Gastroesophageal sphincter (tissue), 4 donors: ENCODE measurements at regions not wholly inside any gene's neighbourhood (a gene's known extent, or its start where the extent isn't known, plus 50 kb on each side); places are given as distances from the start of the nearest gene placed in this dataset.
"Not testable (repeated sequence)": the region's sequence is repeated elsewhere in the genome, so short reads cannot be mapped to it uniquely, and the experiment has no call there.

ENCODE experiments used
- ATAC-seq: fragments of 150-250 bp; one replicate; pipeline ENCODE4 v1.9.1; 2016; ENCODE audit warnings: mild to moderate bottlenecking, moderate library complexity
- H3K27ac ChIP-seq, 4 donors: fragments of 200-600 bp; sonication (generic) in 3 of 4; 1 replicate in 3 of 4; 2 replicates in 1 of 4; pipeline ENCODE4 v1.5.1; 2016 to 2019
- H3K27me3 ChIP-seq: fragments of 200-600 bp; sonication (generic); one replicate; pipeline ENCODE4 v1.5.1; 2019
- H3K36me3 ChIP-seq, 2 donors: fragments of 200-600 bp; sonication (generic); one replicate each; pipeline ENCODE4 v1.5.1; 2019; ENCODE audit warnings: control low read depth in 1 of 2
- H3K4me1 ChIP-seq, 3 donors: fragments of 200-600 bp; sonication (generic); 1 replicate in 2 of 3; 2 replicates in 1 of 3; pipeline ENCODE4 v1.5.1; 2016 to 2019; ENCODE audit warnings: control low read depth in 2 of 3
- H3K4me3 ChIP-seq, 2 donors: fragments of 200-600 bp; sonication (generic); one replicate each; pipeline ENCODE4 v1.5.1; 2019; ENCODE audit warnings: mild to moderate bottlenecking in 1 of 2, moderate library complexity in 1 of 2
- H3K9me3 ChIP-seq, 3 donors: fragments of 200-600 bp; sonication (generic); one replicate each; pipeline ENCODE4 v1.5.1; 2017 to 2019; ENCODE audit warnings: control low read depth in 2 of 3
- CTCF ChIP-seq, 4 experiments: fragments of 200-600 bp in 2 of 4; fragments of 450-650 bp in 2 of 4; sonication (generic) in 1 of 4; IDR thresholded peaks; one replicate each; pipeline ENCODE4 v1.5.1; 2017 to 2019; ENCODE audit warnings: antibody characterized with exemption in 4 of 4, mild to moderate bottlenecking in 2 of 4, moderate library complexity in 2 of 4
- EP300 ChIP-seq: sonication (generic); formaldehyde crosslinking; IDR thresholded peaks from one replicate; pipeline ENCODE4 v1.6.1; 2017; ENCODE audit warnings: antibody characterized with exemption, mild to moderate bottlenecking
- POLR2A ChIP-seq, 2 donors: fragments of 450-650 bp; IDR thresholded peaks; one replicate each; pipeline ENCODE4 v1.6.1; 2017; ENCODE audit warnings: antibody characterized with exemption in 2 of 2, mild to moderate bottlenecking in 2 of 2, moderate library complexity in 1 of 2
- POLR2AphosphoS5 ChIP-seq: sonication (generic); formaldehyde crosslinking; IDR thresholded peaks from one replicate; pipeline ENCODE4 v1.6.1; 2017; ENCODE audit warnings: antibody characterized with exemption
- WGBS, 2 donors: methylation state at CpG; one replicate each; pipeline ENCODE4 v1.1.5; 2018; ENCODE audit warnings: low coverage in 1 of 2; 5-methylcytosine and 5-hydroxymethylcytosine counted together

DNA sequence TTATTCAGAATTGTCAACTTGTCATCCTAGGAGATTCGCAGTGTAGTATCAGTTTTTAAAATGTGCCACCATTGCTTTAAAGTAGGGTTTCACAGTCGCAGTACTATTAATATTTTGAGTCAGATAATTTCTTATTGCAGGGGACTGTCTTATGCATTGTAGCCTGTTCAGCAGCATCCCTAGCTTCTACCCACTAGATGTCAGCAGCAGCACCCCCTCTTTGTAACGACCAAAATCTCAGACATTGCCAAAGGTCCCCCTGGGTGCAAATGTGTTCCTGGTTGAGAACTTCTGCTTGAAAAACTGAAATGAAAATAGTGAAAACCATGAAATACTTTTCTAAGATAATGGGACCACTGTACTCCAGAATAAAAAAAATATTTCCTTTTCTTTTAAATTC, 474.8 kb downstream of the CNTN3 start:
- H3K27ac ChIP-seq, result no peak overlapping the region
- H3K9me3 ChIP-seq, result no peaks in the 10 kb centered on the region
- H3K27me3 ChIP-seq, result peaks cover 5% of the 10 kb centered on the region
- no peaks in the 10 kb centered on the region for H3K36me3 ChIP-seq
- H3K4me1 ChIP-seq, result no peaks in the 10 kb centered on the region
- TF ChIP-seq EP300 (no peak), POLR2A (IDR thresholded peaks at IDR 0.05) (no peak), POLR2AphosphoS5 (no peak), CTCF (IDR thresholded peaks at IDR 0.05) (no peak)
- no peak overlapping the region for H3K4me3 ChIP-seq
- ATAC-seq, result no peak
- 40 to 55% methylated on average over 3 of the region's 3 CpGs for WGBS, 2 donors

GRCh38 chr3:74137790-74138189, 476.7 kb downstream of the CNTN3 start:
- no peaks in the 10 kb centered on the region for H3K36me3 ChIP-seq
- ATAC-seq, result no peak
- no peaks in the 10 kb centered on the region for H3K4me1 ChIP-seq
- no peak for TF ChIP-seq EP300
- TF ChIP-seq POLR2AphosphoS5, result no peak
- TF ChIP-seq POLR2A (IDR thresholded peaks at IDR 0.05), result no peak
- TF ChIP-seq CTCF (IDR thresholded peaks at IDR 0.05), result no peak
- no peak overlapping the region for H3K27ac ChIP-seq
- no peaks in the 10 kb centered on the region for H3K9me3 ChIP-seq
- H3K27me3 ChIP-seq, result no peaks in the 10 kb centered on the region
- no peak overlapping the region for H3K4me3 ChIP-seq

DNA sequence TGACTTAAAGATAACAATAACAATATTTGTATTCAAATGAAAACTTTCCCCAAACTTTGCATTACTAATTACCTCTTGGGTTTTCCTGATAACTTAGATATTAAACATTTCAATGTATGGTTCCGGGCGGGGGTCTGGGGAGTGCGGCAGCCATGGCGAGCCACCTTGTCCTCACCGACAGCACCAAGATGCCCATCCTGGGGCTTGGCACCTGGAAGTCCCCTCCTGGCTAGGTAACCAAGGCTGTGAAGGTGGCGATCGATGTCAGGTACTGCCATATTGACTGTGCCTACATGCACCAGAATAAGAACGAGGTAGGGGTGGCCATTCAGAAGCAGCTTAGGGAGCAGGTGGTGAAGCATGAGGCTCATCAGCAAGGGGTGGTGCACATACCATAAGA, 478.7 kb downstream of the CNTN3 start:
- TF ChIP-seq CTCF (IDR thresholded peaks at IDR 0.05) (no peak), POLR2A (IDR thresholded peaks at IDR 0.05) (no peak), EP300 (no peak), POLR2AphosphoS5 (no peak)
- ATAC-seq, result peak; percentile 13
- Histone ChIP-seq H3K27ac (no peak overlapping the region), H3K4me1 (no peaks in the 10 kb centered on the region), H3K36me3 (no peaks in the 10 kb centered on the region), H3K27me3 (no peaks in the 10 kb centered on the region), H3K4me3 (no peak overlapping the region), H3K9me3 (peaks cover 0 to 7% (median 0%) of the 10 kb centered on the region in 3 donors)
- WGBS, 2 donors, result 93 to 100% methylated on average over 1 to 8 of the region's 8 CpGs

DNA sequence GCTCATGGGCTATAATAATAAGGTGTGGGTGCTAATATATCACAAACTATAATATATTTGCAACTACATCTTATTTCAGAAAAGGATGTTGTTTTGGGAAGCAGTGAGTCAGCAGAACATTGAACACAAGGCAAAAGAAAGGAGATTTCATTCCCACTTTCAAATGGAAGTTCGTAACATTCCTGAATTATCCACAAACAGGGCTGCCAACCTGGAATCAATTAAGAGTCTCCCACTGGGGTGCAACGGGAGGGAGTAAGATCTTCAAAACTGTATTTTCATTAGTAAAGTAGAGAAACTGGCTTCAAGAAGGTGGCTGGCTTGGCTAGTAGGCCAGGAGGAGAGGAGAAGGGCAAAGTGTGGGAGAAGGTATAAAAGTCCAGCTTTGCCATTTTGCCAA, 479.6 kb downstream of the CNTN3 start:
- TF ChIP-seq EP300 (no peak), POLR2A (IDR thresholded peaks at IDR 0.05) (no peak), CTCF (IDR thresholded peaks at IDR 0.05) (no peak), POLR2AphosphoS5 (no peak)
- peaks cover 0 to 15% (median 0%) of the 10 kb centered on the region in 3 donors for H3K9me3 ChIP-seq
- no peaks in the 10 kb centered on the region for H3K27me3 ChIP-seq
- H3K36me3 ChIP-seq, result no peaks in the 10 kb centered on the region
- no peak for ATAC-seq
- no peaks in the 10 kb centered on the region for H3K4me1 ChIP-seq
- WGBS, 2 donors, result 72 to 100% methylated on average over 1 to 2 of the region's 2 CpGs
- H3K4me3 ChIP-seq, result no peak overlapping the region
- H3K27ac ChIP-seq, result no peak overlapping the region

- H3K4me3 ChIP-seq, H3K27me3 ChIP-seq, H3K4me1 ChIP-seq, ATAC-seq, H3K27ac ChIP-seq, H3K36me3 ChIP-seq: not testable (repeated sequence)
- peaks cover 0 to 19% (median 0%) of the 10 kb centered on the region in 3 donors for H3K9me3 ChIP-seq
- 30 to 36% methylated on average over 1 of the region's 6 CpGs for WGBS, 2 donors
These were observed 482.7 kb downstream of the CNTN3 start for GRCh38 chr3:74131546-74132328.
